ENCODE measurements at regions not wholly inside any gene's neighbourhood (a gene's known extent, or its start where the extent isn't known, plus 50 kb on each side); places are given as distances from the start of the nearest gene placed in this dataset.

DNA sequence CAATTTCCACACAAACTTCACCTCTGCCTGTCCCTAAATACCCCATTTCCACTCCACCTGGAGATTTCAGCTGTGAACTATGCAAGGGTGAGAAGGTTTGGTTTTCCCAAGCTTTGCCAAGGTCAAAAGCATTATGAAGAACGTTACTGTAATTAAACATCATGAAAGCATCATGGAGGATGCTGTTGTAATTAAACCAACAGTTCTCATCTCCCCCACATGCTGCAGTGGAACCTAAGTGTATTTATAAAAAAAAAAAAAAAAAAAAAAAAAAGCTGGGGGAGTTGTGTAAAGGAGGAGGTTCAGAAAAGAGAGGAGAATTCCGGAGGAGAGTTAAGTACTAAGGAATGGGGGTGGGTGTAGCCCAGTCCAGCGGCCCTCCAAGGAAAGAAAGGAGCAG is 474.9 kb upstream of the JARID2 start:
- TF ChIP-seq, protein P1, sequence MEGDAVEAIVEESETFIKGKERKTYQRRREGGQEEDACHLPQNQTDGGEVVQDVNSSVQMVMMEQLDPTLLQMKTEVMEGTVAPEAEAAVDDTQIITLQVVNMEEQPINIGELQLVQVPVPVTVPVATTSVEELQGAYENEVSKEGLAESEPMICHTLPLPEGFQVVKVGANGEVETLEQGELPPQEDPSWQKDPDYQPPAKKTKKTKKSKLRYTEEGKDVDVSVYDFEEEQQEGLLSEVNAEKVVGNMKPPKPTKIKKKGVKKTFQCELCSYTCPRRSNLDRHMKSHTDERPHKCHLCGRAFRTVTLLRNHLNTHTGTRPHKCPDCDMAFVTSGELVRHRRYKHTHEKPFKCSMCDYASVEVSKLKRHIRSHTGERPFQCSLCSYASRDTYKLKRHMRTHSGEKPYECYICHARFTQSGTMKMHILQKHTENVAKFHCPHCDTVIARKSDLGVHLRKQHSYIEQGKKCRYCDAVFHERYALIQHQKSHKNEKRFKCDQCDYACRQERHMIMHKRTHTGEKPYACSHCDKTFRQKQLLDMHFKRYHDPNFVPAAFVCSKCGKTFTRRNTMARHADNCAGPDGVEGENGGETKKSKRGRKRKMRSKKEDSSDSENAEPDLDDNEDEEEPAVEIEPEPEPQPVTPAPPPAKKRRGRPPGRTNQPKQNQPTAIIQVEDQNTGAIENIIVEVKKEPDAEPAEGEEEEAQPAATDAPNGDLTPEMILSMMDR (IDR thresholded peaks at IDR 0.05 in 2 of 3, conservative IDR thresholded peaks at IDR 0.05 in 1 of 3; ENCODE audit: control insufficient read depth in 2 of 3, extremely low read depth in 1 of 3, insufficient read depth in 1 of 3, low read depth in 3 of 3, low read length in 3 of 3) = no peak
- TF ChIP-seq REST (IDR thresholded peaks at IDR 0.05; ENCODE audit: low read depth, low read length) (no peak), BCL11A (IDR thresholded peaks at IDR 0.05; ENCODE audit: low read depth, low read length) (no peak), TBL1XR1 (IDR thresholded peaks at IDR 0.05; ENCODE audit: low read depth, low read length) (no peak)
- TF ChIP-seq, protein P2, sequence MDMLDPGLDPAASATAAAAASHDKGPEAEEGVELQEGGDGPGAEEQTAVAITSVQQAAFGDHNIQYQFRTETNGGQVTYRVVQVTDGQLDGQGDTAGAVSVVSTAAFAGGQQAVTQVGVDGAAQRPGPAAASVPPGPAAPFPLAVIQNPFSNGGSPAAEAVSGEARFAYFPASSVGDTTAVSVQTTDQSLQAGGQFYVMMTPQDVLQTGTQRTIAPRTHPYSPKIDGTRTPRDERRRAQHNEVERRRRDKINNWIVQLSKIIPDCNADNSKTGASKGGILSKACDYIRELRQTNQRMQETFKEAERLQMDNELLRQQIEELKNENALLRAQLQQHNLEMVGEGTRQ (IDR thresholded peaks at IDR 0.05; ENCODE audit: borderline replicate concordance, low read depth, low read length) = no peak
- TF ChIP-seq, protein P3, sequence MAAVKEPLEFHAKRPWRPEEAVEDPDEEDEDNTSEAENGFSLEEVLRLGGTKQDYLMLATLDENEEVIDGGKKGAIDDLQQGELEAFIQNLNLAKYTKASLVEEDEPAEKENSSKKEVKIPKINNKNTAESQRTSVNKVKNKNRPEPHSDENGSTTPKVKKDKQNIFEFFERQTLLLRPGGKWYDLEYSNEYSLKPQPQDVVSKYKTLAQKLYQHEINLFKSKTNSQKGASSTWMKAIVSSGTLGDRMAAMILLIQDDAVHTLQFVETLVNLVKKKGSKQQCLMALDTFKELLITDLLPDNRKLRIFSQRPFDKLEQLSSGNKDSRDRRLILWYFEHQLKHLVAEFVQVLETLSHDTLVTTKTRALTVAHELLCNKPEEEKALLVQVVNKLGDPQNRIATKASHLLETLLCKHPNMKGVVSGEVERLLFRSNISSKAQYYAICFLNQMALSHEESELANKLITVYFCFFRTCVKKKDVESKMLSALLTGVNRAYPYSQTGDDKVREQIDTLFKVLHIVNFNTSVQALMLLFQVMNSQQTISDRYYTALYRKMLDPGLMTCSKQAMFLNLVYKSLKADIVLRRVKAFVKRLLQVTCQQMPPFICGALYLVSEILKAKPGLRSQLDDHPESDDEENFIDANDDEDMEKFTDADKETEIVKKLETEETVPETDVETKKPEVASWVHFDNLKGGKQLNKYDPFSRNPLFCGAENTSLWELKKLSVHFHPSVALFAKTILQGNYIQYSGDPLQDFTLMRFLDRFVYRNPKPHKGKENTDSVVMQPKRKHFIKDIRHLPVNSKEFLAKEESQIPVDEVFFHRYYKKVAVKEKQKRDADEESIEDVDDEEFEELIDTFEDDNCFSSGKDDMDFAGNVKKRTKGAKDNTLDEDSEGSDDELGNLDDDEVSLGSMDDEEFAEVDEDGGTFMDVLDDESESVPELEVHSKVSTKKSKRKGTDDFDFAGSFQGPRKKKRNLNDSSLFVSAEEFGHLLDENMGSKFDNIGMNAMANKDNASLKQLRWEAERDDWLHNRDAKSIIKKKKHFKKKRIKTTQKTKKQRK (IDR thresholded peaks at IDR 0.05; ENCODE audit: low read depth, low read length) = no peak
- TF ChIP-seq, protein P4, sequence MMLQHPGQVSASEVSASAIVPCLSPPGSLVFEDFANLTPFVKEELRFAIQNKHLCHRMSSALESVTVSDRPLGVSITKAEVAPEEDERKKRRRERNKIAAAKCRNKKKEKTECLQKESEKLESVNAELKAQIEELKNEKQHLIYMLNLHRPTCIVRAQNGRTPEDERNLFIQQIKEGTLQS (IDR thresholded peaks at IDR 0.05; ENCODE audit: borderline replicate concordance, extremely low read depth, low read depth, low read length) = no peak

Data from GM12878 (cell line).